Mesodermal cell (in vitro differentiated cells): ENCODE measurements at regions not wholly inside any gene's neighbourhood (a gene's known extent, or its start where the extent isn't known, plus 50 kb on each side); places are given as distances from the start of the nearest gene placed in this dataset.

ENCODE experiments used
- H3K27ac ChIP-seq: 2 replicates; pipeline ENCODE4 v1.7.0; 2013; ENCODE audit warnings: mild to moderate bottlenecking, low read depth, low read length, moderate library complexity; ENCODE audit not compliant: severe bottlenecking
- H3K36me3 ChIP-seq: 2 replicates; pipeline ENCODE4 v1.7.1; 2013; ENCODE audit warnings: mild to moderate bottlenecking, low read length, moderate library complexity; ENCODE audit not compliant: control insufficient read depth, insufficient read depth
- H3K4me1 ChIP-seq: one replicate; pipeline ENCODE4 v1.7.1; 2013; ENCODE audit warnings: mild to moderate bottlenecking, low read length; ENCODE audit not compliant: insufficient read depth, control insufficient read depth, poor library complexity, severe bottlenecking
- H3K4me3 ChIP-seq: 2 replicates; pipeline ENCODE4 v1.7.0; 2013; ENCODE audit warnings: low read length, control low read depth, mild to moderate bottlenecking; ENCODE audit not compliant: insufficient read depth, poor library complexity, severe bottlenecking; ENCODE audit errors: extremely low read depth
- H3K9me3 ChIP-seq: 2 replicates; pipeline ENCODE4 v1.7.1; 2013; ENCODE audit warnings: mild to moderate bottlenecking, low read length, moderate library complexity; ENCODE audit not compliant: control insufficient read depth
- whole genome bisulfite sequencing, 2 experiments: methylation state at CpG; one replicate each; pipeline ENCODE4 v1.1.5; 2013; ENCODE audit warnings: missing lambda C conversion rate in 2 of 2; ENCODE audit not compliant: insufficient coverage in 2 of 2; 5-methylcytosine and 5-hydroxymethylcytosine counted together

DNA sequence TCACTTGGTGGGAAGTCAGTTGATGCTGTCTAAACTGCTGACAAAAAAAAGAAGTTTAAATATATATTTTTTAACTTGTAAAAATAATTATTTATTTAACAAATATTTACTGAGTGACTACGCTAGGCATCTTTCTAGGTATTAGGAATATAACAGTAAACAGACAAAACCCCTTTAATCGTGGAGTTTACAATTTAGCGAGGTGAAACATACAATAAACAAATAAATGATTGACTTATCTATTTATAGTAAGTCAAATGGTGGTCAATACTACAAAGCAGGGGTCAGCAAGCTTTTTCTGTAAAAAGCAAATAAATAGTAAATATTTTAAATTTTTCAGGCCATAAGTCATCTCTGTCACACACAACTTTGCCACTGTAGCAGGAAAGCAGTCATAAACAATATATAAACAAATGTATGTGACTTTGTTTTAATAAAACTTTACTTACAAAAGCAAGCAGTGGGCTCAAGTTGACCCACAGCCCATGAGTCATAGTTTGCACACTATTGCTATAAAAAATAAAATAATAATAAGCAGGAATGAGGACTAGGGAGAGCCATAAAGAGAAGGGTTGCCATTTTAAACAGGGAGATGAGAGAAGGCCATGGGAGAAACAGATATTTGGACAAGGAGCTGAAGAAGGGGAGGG is 263.9 kb downstream of the PLPP3 start:
- WGBS, 2 experiments = no CpG with 5 or more reads among the region's 3 CpGs
- Histone ChIP-seq H3K27ac (no peak overlapping the region), H3K9me3 (peaks cover 7% of the 10 kb centered on the region), H3K4me3 (no peak overlapping the region), H3K36me3 (no peaks in the 10 kb centered on the region), H3K4me1 (no peaks in the 10 kb centered on the region)

DNA sequence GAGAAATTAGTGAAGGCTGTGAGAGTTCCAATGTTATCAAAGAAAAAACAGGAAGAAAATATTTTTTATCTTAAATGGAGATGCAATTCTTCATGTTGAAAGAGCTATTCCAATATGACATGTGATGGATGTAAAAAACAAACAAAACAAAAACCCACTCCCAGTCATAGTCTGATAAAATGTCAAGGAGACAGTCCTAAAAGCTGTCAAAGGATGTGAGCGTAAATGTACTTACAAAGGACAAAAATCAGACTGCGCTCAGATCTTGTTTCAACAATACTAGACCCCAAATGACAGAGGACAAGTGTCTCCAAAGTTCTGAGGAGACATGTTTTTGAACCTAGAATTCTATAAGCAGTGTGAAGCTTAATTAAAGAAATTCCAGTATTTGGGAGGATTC is 265.8 kb downstream of the PLPP3 start:
- 100% methylated on average over 2 of the region's 2 CpGs; no CpG with 5 or more reads in 1 of the 2 experiments for WGBS, 2 experiments

DNA sequence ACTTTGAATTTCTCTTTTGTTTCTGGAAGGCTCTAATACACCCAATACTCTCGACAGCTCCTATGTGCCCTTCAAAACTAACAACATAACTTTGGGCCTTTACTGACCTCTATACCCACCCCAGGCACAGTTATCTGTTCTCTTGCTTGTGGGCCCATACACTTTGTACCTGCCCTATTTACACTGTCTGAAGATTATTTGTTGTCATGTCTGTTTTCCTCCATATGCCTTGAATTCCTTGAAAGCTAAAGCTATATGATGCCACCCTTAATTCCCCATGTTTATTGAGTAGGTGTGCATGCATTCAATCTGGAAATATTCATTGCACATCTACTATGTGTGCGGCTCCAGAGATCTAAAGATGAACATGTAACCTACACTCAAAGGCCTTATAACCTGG is 267.6 kb downstream of the PLPP3 start:
- Histone ChIP-seq H3K4me1 (no peaks in the 10 kb centered on the region), H3K36me3 (no peaks in the 10 kb centered on the region), H3K27ac (no peak overlapping the region), H3K9me3 (peaks cover 7% of the 10 kb centered on the region), H3K4me3 (no peak overlapping the region)
- 56 to 67% methylated on average over 1 to 2 of the region's 2 CpGs for WGBS, 2 experiments

More for the DNA sequence above, 265.8 kb downstream of the PLPP3 start:
- Histone ChIP-seq H3K27ac (no peak overlapping the region), H3K36me3 (no peaks in the 10 kb centered on the region), H3K9me3 (peaks cover 7% of the 10 kb centered on the region), H3K4me1 (no peaks in the 10 kb centered on the region), H3K4me3 (no peak overlapping the region)

DNA sequence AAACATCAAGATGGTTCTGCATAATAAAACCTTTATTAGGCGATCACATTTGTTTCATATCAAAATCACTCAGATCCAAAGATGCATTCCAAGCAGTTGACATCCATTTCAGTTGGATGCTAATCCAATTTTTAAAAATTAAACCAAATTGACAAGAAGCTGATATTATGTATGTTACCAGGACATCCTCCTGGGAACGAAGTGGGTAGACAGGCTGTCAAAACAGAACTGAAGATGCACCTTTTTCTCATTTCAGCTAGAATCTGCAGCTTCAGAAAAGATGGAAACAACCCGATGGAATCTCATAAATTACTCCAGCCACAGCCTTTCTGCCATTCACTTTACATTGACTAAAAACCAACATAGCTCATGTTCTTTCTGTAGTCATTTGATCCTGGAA is 268.4 kb downstream of the PLPP3 start:
- peaks cover 7% of the 10 kb centered on the region for H3K9me3 ChIP-seq
- H3K27ac ChIP-seq = no peak overlapping the region
- H3K4me1 ChIP-seq = no peaks in the 10 kb centered on the region
- H3K4me3 ChIP-seq = no peak overlapping the region
- H3K36me3 ChIP-seq = no peaks in the 10 kb centered on the region
- 84 to 95% methylated on average over 2 to 3 of the region's 3 CpGs for WGBS, 2 experiments

DNA sequence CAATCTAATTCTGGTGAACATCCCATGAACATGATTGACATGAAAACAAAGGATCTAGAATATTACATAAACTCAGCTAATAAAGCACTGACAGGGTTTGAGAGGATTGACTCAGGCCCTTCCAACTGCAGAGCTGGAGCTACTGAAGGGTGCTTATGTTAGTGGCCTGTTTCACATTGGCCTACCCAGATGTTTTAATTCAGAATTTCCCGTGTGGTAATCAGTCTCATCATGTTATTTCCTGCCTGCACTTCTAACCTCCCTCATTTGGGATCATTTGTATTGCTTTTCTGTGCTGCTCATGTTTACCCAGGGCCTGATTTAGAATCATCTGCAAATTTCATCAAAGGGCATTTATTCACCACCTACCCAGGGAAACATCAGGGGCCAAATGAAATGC is 270.3 kb downstream of the PLPP3 start:
- no peak overlapping the region for H3K4me3 ChIP-seq
- WGBS, 2 experiments = 67 to 80% methylated on average over 1 of the region's 1 CpG
- no peaks in the 10 kb centered on the region for H3K36me3 ChIP-seq
- H3K9me3 ChIP-seq = peaks cover 1% of the 10 kb centered on the region
- H3K4me1 ChIP-seq = no peaks in the 10 kb centered on the region
- no peak overlapping the region for H3K27ac ChIP-seq

DNA sequence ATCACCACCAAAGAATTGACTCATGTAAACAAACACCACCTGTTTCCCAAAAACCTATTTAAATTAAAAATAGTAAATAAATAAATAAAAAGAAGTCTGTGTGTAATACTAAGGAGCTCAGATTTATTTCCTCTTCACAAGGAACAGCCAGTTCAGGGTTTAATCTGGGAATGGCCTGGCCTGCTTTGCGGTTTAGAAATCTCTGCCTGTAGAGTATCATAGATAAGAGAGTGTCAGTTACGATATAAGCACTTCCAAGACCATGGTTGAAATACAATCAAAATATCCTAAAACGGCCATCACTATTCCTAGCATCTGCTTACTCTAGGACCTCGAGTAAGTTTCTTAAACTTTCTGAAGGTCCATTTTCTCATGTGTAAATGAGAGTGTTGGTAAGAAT is 274.4 kb downstream of the PLPP3 start:
- H3K36me3 ChIP-seq = no peaks in the 10 kb centered on the region
- peaks cover 6% of the 10 kb centered on the region for H3K4me1 ChIP-seq
- H3K27ac ChIP-seq = no peak overlapping the region
- WGBS, 2 experiments = 83 to 100% methylated on average over 1 of the region's 4 CpGs
- no peaks in the 10 kb centered on the region for H3K9me3 ChIP-seq
- no peak overlapping the region for H3K4me3 ChIP-seq

DNA sequence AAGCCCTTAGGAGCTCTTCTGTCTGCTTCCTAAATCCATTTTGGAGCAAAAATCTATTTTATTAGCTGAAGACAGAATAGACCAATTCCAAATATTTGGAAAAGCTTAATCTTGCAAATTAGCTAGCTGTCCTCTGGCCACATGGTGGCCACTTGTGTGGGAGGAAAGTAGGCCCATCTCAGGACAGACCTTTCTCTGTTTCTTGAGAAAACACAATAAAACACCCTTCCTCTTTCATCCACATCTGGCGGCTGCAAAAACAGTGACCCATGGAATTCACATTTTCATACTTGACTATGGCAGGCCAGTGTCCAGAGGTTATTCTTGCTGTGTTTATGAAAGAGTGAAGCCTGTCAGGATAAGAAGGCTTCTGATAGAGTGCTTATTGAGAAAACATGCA is 275.6 kb downstream of the PLPP3 start:
- WGBS, 2 experiments = no CpG with 5 or more reads among the region's 1 CpG
- Histone ChIP-seq H3K36me3 (no peaks in the 10 kb centered on the region), H3K4me3 (no peak overlapping the region), H3K27ac (no peak overlapping the region), H3K4me1 (peaks cover 6% of the 10 kb centered on the region), H3K9me3 (no peaks in the 10 kb centered on the region)

DNA sequence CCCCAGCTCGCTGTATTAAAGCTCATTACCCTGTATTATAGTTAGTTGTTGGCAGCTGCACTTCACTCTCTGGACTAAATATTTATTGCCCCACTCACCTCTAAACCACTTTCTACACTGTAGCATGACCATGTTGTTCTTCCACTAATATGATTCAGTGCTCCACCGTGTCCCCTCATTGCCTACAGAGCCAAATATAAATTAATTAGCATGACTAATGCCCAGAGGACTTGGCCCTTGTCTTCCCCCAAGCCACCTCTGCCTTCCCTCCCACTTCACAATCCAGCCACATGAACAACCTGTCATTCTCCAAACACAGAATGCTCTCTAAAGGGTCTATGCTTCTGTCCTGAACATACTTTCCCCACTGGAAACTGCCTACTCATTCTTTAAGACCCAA is 276.5 kb downstream of the PLPP3 start:
- no peaks in the 10 kb centered on the region for H3K36me3 ChIP-seq
- H3K9me3 ChIP-seq = no peaks in the 10 kb centered on the region
- no peak overlapping the region for H3K4me3 ChIP-seq
- H3K27ac ChIP-seq = no peak overlapping the region
- 75 to 83% methylated on average over 1 of the region's 2 CpGs for WGBS, 2 experiments
- H3K4me1 ChIP-seq = peaks cover 6% of the 10 kb centered on the region

DNA sequence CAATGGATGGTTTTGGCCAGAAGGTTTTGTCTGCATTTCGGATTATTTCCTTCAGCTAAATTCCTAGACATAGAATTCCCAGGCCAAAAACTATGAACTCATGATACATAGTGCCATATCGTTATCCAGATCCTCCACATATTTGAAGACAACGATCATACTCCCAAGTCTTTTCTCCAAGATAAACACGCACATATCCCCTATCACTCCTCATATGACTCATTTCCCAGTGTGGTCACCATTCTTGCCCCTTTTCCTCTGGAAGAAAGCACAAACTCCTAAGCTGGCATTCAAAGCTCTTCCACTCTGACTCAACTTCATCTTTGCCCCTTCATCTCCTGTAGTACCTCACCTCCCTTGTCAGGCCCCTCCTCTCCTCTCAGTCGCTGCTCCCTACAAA is 277.6 kb downstream of the PLPP3 start:
- Histone ChIP-seq H3K4me1 (peaks cover 6% of the 10 kb centered on the region), H3K9me3 (no peaks in the 10 kb centered on the region), H3K36me3 (no peaks in the 10 kb centered on the region), H3K4me3 (no peak overlapping the region), H3K27ac (no peak overlapping the region)
- WGBS, 2 experiments = 82 to 90% methylated on average over 3 to 5 of the region's 5 CpGs

DNA sequence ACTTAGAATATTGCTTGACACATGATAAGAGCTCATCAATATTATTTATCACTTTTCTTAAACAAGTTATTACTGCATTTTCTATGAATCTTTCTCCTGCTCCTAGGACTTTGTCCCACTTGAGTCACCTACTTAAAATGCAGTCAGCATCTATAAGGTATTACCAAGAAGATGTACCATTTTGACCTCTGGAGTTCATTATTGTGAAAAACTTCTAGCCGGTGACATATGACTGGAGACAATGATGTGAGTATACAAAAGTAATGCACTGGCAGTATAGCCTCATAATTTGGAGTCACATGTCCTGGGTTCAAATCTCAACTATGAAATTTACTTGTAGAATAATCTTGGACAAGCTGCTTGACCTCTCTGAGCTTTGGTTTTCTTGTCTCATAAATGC is 278.5 kb downstream of the PLPP3 start:
- no peaks in the 10 kb centered on the region for H3K36me3 ChIP-seq
- no peaks in the 10 kb centered on the region for H3K9me3 ChIP-seq
- no peak overlapping the region for H3K4me3 ChIP-seq
- peaks cover 6% of the 10 kb centered on the region for H3K4me1 ChIP-seq
- H3K27ac ChIP-seq = no peak overlapping the region
- WGBS, 2 experiments = 100% methylated on average over 1 of the region's 1 CpG; no CpG with 5 or more reads in 1 of the 2 experiments

DNA sequence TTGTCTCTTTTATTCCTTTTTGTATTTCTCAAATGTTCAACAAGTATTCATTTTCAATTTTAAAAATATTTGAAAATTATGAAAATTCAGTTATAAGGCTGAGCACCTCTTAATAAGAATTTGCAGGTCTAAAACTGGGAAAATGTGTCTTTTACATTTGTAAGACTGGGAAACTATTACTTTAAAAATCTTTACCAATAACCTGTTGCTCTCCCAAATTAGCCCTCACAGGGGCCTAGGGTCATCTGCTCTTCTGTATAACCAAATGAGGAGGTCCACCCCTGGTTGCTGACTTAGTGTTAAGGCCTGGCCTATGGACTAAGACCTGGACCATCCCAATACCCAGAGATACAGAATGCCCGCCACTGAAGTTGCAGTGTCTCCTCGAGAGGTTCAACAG is 280.5 kb downstream of the PLPP3 start:
- Histone ChIP-seq H3K36me3 (no peaks in the 10 kb centered on the region), H3K27ac (no peak overlapping the region), H3K4me3 (no peak overlapping the region), H3K4me1 (peaks cover 6% of the 10 kb centered on the region), H3K9me3 (no peaks in the 10 kb centered on the region)
- 89 to 90% methylated on average over 2 of the region's 2 CpGs for WGBS, 2 experiments
